ENCODE measurements at regions not wholly inside any gene's neighbourhood (a gene's known extent, or its start where the extent isn't known, plus 50 kb on each side); places are given as distances from the start of the nearest gene placed in this dataset.

DNA sequence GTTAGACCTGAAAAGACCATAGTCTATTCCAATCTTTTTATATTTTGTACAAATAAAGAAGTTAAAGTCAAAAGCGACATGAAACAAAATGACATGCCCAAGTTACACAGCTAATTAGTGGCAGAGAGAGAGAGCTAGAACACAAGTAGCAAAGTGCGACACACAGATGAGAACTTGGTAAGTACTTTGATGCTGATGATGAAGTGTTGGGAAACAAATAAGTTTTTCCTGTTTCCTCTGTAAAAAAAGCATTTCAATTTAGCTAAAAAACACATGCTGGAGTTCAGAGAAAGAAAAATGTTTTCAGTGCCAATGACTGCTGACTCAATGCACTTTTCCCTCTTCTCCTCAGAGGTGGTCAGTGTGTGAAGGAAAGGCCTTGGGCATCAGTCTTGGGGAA is 226.9 kb downstream of the PAX3 start:
- H3K4me3 Mint-ChIP-seq: no peak overlapping the region

DNA sequence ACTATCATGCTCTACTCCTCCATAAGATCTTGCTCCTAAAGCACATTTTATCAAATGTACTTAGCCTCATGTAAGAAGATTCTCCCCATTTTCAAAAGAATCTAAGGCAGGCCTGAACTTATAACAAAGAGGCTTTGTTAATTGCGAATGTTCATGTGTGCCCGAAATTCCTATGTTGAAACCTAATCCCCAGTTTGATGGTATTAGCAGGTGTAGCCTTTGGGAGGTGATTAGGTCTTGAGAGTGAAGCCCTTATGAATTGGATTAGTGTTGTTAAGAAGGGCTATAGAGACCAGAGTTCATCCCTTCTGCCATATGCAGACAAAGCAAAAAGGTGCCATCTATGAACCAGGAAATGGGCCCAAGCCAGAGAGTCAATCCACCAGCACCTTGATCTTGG is 234.5 kb downstream of the PAX3 start:
- Histone ChIP-seq H3K27ac (ENCODE audit: low read depth in 1 of 2, low read length in 2 of 2) (no peak overlapping the region), H3K36me3 (replicated peaks in 1 of 2; ENCODE audit: control insufficient read depth in 1 of 2, insufficient read depth in 2 of 2, low read length in 2 of 2) (no peaks in the 10 kb centered on the region), H3K9me3 (replicated peaks in 1 of 2; ENCODE audit: control insufficient read depth in 1 of 2, insufficient read depth in 1 of 2, low read length in 2 of 2) (no peaks in the 10 kb centered on the region), H4K20me1 (ENCODE audit: insufficient read depth, low read length) (no peaks in the 10 kb centered on the region), H3K4me1 (ENCODE audit: control insufficient read depth in 1 of 2, insufficient read depth in 2 of 2, low read length in 2 of 2) (no peaks in the 10 kb centered on the region), H3K4me2 (replicated peaks; ENCODE audit: extremely low read depth, low read length, poor library complexity, severe bottlenecking) (no peak overlapping the region), H3K27me3 (ENCODE audit: control insufficient read depth in 2 of 2, insufficient read depth in 2 of 2, low read length in 2 of 2) (no peaks in the 10 kb centered on the region), H2AFZ (ENCODE audit: insufficient read depth, low read depth, low read length, poor library complexity, severe bottlenecking) (no peak overlapping the region), H3K79me2 (ENCODE audit: insufficient read depth, low read length) (no peaks in the 10 kb centered on the region), H3K4me3 (replicated peaks in 1 of 3; ENCODE audit: low read depth in 2 of 3, low read length in 3 of 3) (no peak overlapping the region), H3K9ac (ENCODE audit: insufficient read depth, low read length, poor library complexity, severe bottlenecking) (no peak overlapping the region)
- Mint-ChIP-seq H3K4me1 (no peaks in the 10 kb centered on the region), H3K27me3 (ENCODE audit: low read depth in 3 of 3) (peaks cover 3 to 12% (median 5%) of the 10 kb centered on the region in 3 donors), H3K27ac (no peak overlapping the region), H3K36me3 (no peaks in the 10 kb centered on the region), H3K9me3 (peaks cover 0 to 2% (median 0%) of the 10 kb centered on the region in 7 donors), H3K4me3 (no peak overlapping the region)
- TF ChIP-seq, protein P1, sequence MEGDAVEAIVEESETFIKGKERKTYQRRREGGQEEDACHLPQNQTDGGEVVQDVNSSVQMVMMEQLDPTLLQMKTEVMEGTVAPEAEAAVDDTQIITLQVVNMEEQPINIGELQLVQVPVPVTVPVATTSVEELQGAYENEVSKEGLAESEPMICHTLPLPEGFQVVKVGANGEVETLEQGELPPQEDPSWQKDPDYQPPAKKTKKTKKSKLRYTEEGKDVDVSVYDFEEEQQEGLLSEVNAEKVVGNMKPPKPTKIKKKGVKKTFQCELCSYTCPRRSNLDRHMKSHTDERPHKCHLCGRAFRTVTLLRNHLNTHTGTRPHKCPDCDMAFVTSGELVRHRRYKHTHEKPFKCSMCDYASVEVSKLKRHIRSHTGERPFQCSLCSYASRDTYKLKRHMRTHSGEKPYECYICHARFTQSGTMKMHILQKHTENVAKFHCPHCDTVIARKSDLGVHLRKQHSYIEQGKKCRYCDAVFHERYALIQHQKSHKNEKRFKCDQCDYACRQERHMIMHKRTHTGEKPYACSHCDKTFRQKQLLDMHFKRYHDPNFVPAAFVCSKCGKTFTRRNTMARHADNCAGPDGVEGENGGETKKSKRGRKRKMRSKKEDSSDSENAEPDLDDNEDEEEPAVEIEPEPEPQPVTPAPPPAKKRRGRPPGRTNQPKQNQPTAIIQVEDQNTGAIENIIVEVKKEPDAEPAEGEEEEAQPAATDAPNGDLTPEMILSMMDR (IDR thresholded peaks at IDR 0.05): no peak
- intact Hi-C loops (cut with micrococcal nuclease): no loop called here
- no CpG with 5 or more reads among the region's 2 CpGs for WGBS (ENCODE audit: insufficient coverage)
- DNase-seq: no peak

More for the DNA sequence above, 226.9 kb downstream of the PAX3 start:
- Histone ChIP-seq H3K79me2 (ENCODE audit: insufficient read depth, low read length) (no peaks in the 10 kb centered on the region), H4K20me1 (ENCODE audit: insufficient read depth, low read length) (no peaks in the 10 kb centered on the region), H3K27ac (ENCODE audit: low read depth in 1 of 2, low read length in 2 of 2) (no peak overlapping the region), H3K27me3 (ENCODE audit: control insufficient read depth in 2 of 2, insufficient read depth in 2 of 2, low read length in 2 of 2) (no peaks in the 10 kb centered on the region), H3K4me2 (replicated peaks; ENCODE audit: extremely low read depth, low read length, poor library complexity, severe bottlenecking) (no peak overlapping the region), H3K9me3 (replicated peaks in 1 of 2; ENCODE audit: control insufficient read depth in 1 of 2, insufficient read depth in 1 of 2, low read length in 2 of 2) (no peaks in the 10 kb centered on the region), H3K9ac (ENCODE audit: insufficient read depth, low read length, poor library complexity, severe bottlenecking) (no peak overlapping the region), H3K4me3 (replicated peaks in 1 of 3; ENCODE audit: low read depth in 2 of 3, low read length in 3 of 3) (no peak overlapping the region), H3K4me1 (ENCODE audit: control insufficient read depth in 1 of 2, insufficient read depth in 2 of 2, low read length in 2 of 2) (no peaks in the 10 kb centered on the region), H2AFZ (ENCODE audit: insufficient read depth, low read depth, low read length, poor library complexity, severe bottlenecking) (no peak overlapping the region), H3K36me3 (replicated peaks in 1 of 2; ENCODE audit: control insufficient read depth in 1 of 2, insufficient read depth in 2 of 2, low read length in 2 of 2) (no peaks in the 10 kb centered on the region)
- no peak overlapping the region for H3K27ac Mint-ChIP-seq
- intact Hi-C loops (cut with micrococcal nuclease): no loop called here
- TF ChIP-seq, protein P1 (IDR thresholded peaks at IDR 0.05): no peak
- no peak for DNase-seq
- no peaks in the 10 kb centered on the region for H3K36me3 Mint-ChIP-seq
- WGBS (ENCODE audit: insufficient coverage): no CpG with 5 or more reads among the region's 2 CpGs
- no peaks in the 10 kb centered on the region for H3K4me1 Mint-ChIP-seq
- H3K9me3 Mint-ChIP-seq: peaks cover 0 to 4% (median 2%) of the 10 kb centered on the region in 7 donors
- peaks cover 0 to 4% (median 0%) of the 10 kb centered on the region in 3 donors for H3K27me3 Mint-ChIP-seq (ENCODE audit: low read depth in 3 of 3)

All from CD14-positive monocyte (primary cell).